A549 (cell line): ENCODE measurements at regions not wholly inside any gene's neighbourhood (a gene's known extent, or its start where the extent isn't known, plus 50 kb on each side); places are given as distances from the start of the nearest gene placed in this dataset.

Experiments
- CTCF ChIP-seq: fragments of >200 bp; sonication (Bioruptor Twin); formaldehyde crosslinking; IDR thresholded peaks from 3 replicates; pipeline ENCODE4 v1.5.1; 2016
- MAFK ChIP-seq: fragments of 450-650 bp; IDR thresholded peaks from 2 replicates; pipeline ENCODE4 v1.6.1; 2014; ENCODE audit not compliant: partially characterized antibody
- MAX ChIP-seq: IDR thresholded peaks from 2 replicates; pipeline ENCODE4 v1.6.1; 2012

GRCh38 chr3:181510500-181510899 is 201.2 kb upstream of the SOX2 start:
- TF ChIP-seq MAFK (no peak), CTCF (no peak), MAX (no peak)
